ENCODE measurements at regions not wholly inside any gene's neighbourhood (a gene's known extent, or its start where the extent isn't known, plus 50 kb on each side); places are given as distances from the start of the nearest gene placed in this dataset.

GRCh38 chrX:63466690-63467089 is 115.6 kb upstream of the SPIN4 start:
- no peak overlapping the region for H3K14ac ChIP-seq (ENCODE audit: insufficient read length)
- no peaks in the 10 kb centered on the region for H3K79me2 ChIP-seq (ENCODE audit: control insufficient read depth in 1 of 2, insufficient read depth in 2 of 2, low read length in 2 of 2)
- DNase-seq (ENCODE audit: low read depth in 1 of 2, low spot score in 2 of 2) = no peak
- peaks cover 0 to under 1% of the 10 kb centered on the region in 2 experiments; a peak in 1 of 4 replicates for H3K9me3 ChIP-seq (ENCODE audit: insufficient read depth in 2 of 2, low read depth in 1 of 2, low read length in 1 of 2)
- H3K27me3 ChIP-seq (replicated peaks in 1 of 4; ENCODE audit: control insufficient read depth in 3 of 4, extremely low read depth in 1 of 4, insufficient read depth in 3 of 4, low read length in 3 of 4) = no peaks in the 10 kb centered on the region
- TF ChIP-seq JUN (IDR thresholded peaks at IDR 0.05; ENCODE audit: low read depth, low read length) (no peak), TAF1 (IDR thresholded peaks at IDR 0.05; ENCODE audit: low read depth, low read length) (no peak), TAF7 (optimal IDR thresholded peaks at IDR 0.05; ENCODE audit: borderline replicate concordance, low read depth, low read length) (no peak), CTCF (IDR thresholded peaks at IDR 0.05; ENCODE audit: control extremely low read depth in 1 of 3, insufficient read depth in 1 of 3, low read depth in 1 of 3, low read length in 3 of 3) (peak in 1 of 3 experiments; percentile 32; a peak in 1 of 4 replicates), RAD21 (IDR thresholded peaks at IDR 0.05 in 1 of 2, conservative IDR thresholded peaks at IDR 0.05 in 1 of 2; ENCODE audit: low read depth in 2 of 2, low read length in 2 of 2) (peak in 1 of 2 experiments; percentile 25; a peak in 2 of 4 replicates)
- no peaks in the 10 kb centered on the region for H3K4me1 ChIP-seq (replicated peaks in 1 of 4; ENCODE audit: control insufficient read depth in 3 of 4, insufficient read depth in 4 of 4, low read length in 3 of 4)
- no peak overlapping the region for H2BK120ac ChIP-seq (replicated peaks; ENCODE audit: low read depth, low read length)
- H3K4me2 ChIP-seq (ENCODE audit: insufficient read depth in 1 of 2, low read depth in 2 of 2, low read length in 2 of 2) = no peak overlapping the region
- H3K23ac ChIP-seq (ENCODE audit: insufficient read length) = no peak overlapping the region
- H3K18ac ChIP-seq (ENCODE audit: extremely low read depth, low read length) = no peak overlapping the region
- no peak overlapping the region for H2BK12ac ChIP-seq (ENCODE audit: low read depth, low read length)
- no peak for FAIRE-seq
- H2BK5ac ChIP-seq (ENCODE audit: low read depth, low read length) = no peak overlapping the region
- ChIA-PET POLR2A (ENCODE audit: partially characterized antibody) (no interaction called here), CTCF (ENCODE audit: partially characterized antibody) (interaction anchor here (0.6 to 1.0 kb wide), 2 partner anchors 39 to 63 kb away, joined by 3 to 4 read pairs; no protein-coding TSS in a partner anchor)
- H3K23me2 ChIP-seq (ENCODE audit: low read depth, low read length) = no peaks in the 10 kb centered on the region
- H3K56ac ChIP-seq (replicated peaks; ENCODE audit: insufficient read length, low read depth, low read length) = no peak overlapping the region
- H4K8ac ChIP-seq (ENCODE audit: extremely low read depth, insufficient read depth, low read length) = no peak overlapping the region
- no peak overlapping the region for H2BK20ac ChIP-seq (ENCODE audit: low read length)
- no peaks in the 10 kb centered on the region for H3K79me1 ChIP-seq (ENCODE audit: low read depth, low read length)
- no peak overlapping the region for H2AK5ac ChIP-seq (ENCODE audit: low read depth, low read length)
- no peak overlapping the region for H4K91ac ChIP-seq (replicated peaks; ENCODE audit: insufficient read length, low read length)
- no peaks in the 10 kb centered on the region for H3K36me3 ChIP-seq (ENCODE audit: control insufficient read depth in 2 of 4, insufficient read depth in 4 of 4, low read length in 3 of 4)
- no peak overlapping the region for H3K9ac ChIP-seq (replicated peaks in 1 of 4; ENCODE audit: extremely low read depth in 1 of 4, low read depth in 3 of 4, low read length in 3 of 4)
- no peaks in the 10 kb centered on the region for H4K20me1 ChIP-seq (replicated peaks in 1 of 2; ENCODE audit: control insufficient read depth in 1 of 2, insufficient read depth in 2 of 2, low read length in 2 of 2)
- H2AFZ ChIP-seq (ENCODE audit: low read length) = no peak overlapping the region
- WGBS, 2 experiments (ENCODE audit: extremely low coverage in 1 of 2, insufficient coverage in 1 of 2, insufficient read length in 1 of 2, insufficient replicate concordance in 2 of 2, low coverage in 1 of 2, low lambda C conversion rate in 2 of 2, missing lambda C conversion rate in 1 of 2) = 84% methylated on average over 4 of the region's 4 CpGs; no CpG with 5 or more reads in 1 of the 2 experiments
- no peak overlapping the region for H4K5ac ChIP-seq (ENCODE audit: insufficient read length, low read depth, low read length)
- H3K4me3 ChIP-seq (ENCODE audit: extremely low read depth in 1 of 4, insufficient read depth in 2 of 4, low read depth in 3 of 4, low read length in 4 of 4) = no peak overlapping the region
- H3K27ac ChIP-seq (ENCODE audit: low read depth, low read length) = no peak overlapping the region
- no peak overlapping the region for H2BK15ac ChIP-seq (ENCODE audit: low read length)
- no peak overlapping the region for H3K4ac ChIP-seq (replicated peaks; ENCODE audit: insufficient read length, low read depth, low read length)
